ENCODE measurements at regions not wholly inside any gene's neighbourhood (a gene's known extent, or its start where the extent isn't known, plus 50 kb on each side); places are given as distances from the start of the nearest gene placed in this dataset.

DNA sequence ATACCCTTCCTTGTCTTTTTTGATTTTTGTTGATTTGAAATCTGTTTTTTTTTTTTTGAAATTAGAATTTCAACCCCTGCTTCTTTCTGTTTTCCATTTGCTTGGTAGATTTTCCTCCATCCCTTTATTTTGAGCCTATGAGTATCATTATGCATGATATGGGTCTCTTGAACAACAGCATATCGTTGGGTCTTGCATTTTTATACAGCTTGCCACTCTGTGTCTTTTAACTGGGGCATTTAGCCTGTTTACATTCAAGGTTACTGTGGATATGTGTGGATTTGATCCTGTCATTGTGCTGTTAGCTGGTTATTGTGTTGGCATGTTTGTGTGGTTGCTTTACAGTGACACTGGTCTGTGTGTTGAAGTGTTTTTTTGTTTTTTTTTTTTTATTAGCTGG, 99.7 kb upstream of the P3H2 start:
- ChIA-PET POLR2A (ENCODE audit: unreplicated experiment) (no interaction called here), CTCF (interaction anchor here (0.7 kb wide), 1 partner anchor 116 kb away, joined by 5 read pairs; no protein-coding TSS in a partner anchor)
- DNase-seq: no peak
- no peak overlapping the region for H3K27ac ChIP-seq
- no peak for TF ChIP-seq EZH2 (IDR thresholded peaks at IDR 0.05; ENCODE audit: low read depth)
- no peak for TF ChIP-seq CTCF (conservative IDR thresholded peaks at IDR 0.05)
- H2AFZ ChIP-seq: no peak overlapping the region
- no peaks in the 10 kb centered on the region for H3F3A ChIP-seq (ENCODE audit: insufficient read depth, low read depth)
- peaks cover 7% of the 10 kb centered on the region for H3K4me1 ChIP-seq (replicated peaks; ENCODE audit: insufficient read depth)
- no peak overlapping the region for H3K4me3 ChIP-seq
- intact Hi-C loops (cut with micrococcal nuclease; ENCODE audit: unreplicated experiment): no loop called here
- no peaks in the 10 kb centered on the region for H3K27me3 ChIP-seq (ENCODE audit: insufficient read depth, low read depth)
- BruUV-seq (replicated peaks): no TSS peak
- peaks cover 32% of the 10 kb centered on the region for H3K9me3 ChIP-seq (ENCODE audit: insufficient read depth, low read depth)
- no peaks in the 10 kb centered on the region for H4K20me1 ChIP-seq (ENCODE audit: insufficient read depth)
- H3K4me2 ChIP-seq: no peak overlapping the region
- no peaks in the 10 kb centered on the region for H3K36me3 ChIP-seq (ENCODE audit: low read depth)
- no peaks in the 10 kb centered on the region for H3K9me2 ChIP-seq (ENCODE audit: insufficient read depth)
- H3K79me2 ChIP-seq (ENCODE audit: low read depth): no peaks in the 10 kb centered on the region

DNA sequence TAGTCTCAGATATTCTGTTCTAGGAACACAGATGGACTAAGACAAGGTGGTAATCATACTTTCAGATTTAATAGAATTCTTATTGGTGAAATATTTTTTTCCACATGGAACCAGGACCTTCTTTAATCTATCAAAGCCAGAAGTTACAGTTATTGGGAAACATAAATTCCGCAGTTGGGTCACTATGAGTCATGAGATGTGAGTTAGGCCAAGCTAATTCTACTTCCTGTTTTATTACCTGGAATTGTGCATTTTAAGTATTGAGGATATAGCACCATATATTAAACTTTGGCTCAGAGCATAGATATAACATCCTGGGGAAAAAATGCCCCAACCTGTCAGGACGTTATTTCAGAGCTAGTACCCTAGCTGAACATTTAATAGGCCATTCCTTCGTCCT, 96.4 kb upstream of the P3H2 start:
- Histone ChIP-seq H3K9me2 (ENCODE audit: insufficient read depth) (no peaks in the 10 kb centered on the region), H3K9me3 (ENCODE audit: insufficient read depth, low read depth) (peaks cover 49% of the 10 kb centered on the region), H3K79me2 (ENCODE audit: low read depth) (no peaks in the 10 kb centered on the region), H3K4me1 (replicated peaks; ENCODE audit: insufficient read depth) (peaks cover 7% of the 10 kb centered on the region), H3F3A (ENCODE audit: insufficient read depth, low read depth) (no peaks in the 10 kb centered on the region), H2AFZ (no peak overlapping the region), H3K27me3 (ENCODE audit: insufficient read depth, low read depth) (no peaks in the 10 kb centered on the region), H3K27ac (no peak overlapping the region), H3K4me2 (no peak overlapping the region), H4K20me1 (ENCODE audit: insufficient read depth) (no peaks in the 10 kb centered on the region), H3K36me3 (ENCODE audit: low read depth) (no peaks in the 10 kb centered on the region), H3K4me3 (no peak overlapping the region)
- DNase-seq: peak in 1 of 2 experiments; percentile 54
- intact Hi-C loops (cut with micrococcal nuclease; ENCODE audit: unreplicated experiment): no loop called here
- POLR2A ChIA-PET (ENCODE audit: unreplicated experiment): no interaction called here
- no peak for TF ChIP-seq CTCF (conservative IDR thresholded peaks at IDR 0.05)
- no peak for TF ChIP-seq EZH2 (IDR thresholded peaks at IDR 0.05; ENCODE audit: low read depth)
- BruUV-seq (replicated peaks): no TSS peak
- CTCF ChIA-PET: no interaction called here

DNA sequence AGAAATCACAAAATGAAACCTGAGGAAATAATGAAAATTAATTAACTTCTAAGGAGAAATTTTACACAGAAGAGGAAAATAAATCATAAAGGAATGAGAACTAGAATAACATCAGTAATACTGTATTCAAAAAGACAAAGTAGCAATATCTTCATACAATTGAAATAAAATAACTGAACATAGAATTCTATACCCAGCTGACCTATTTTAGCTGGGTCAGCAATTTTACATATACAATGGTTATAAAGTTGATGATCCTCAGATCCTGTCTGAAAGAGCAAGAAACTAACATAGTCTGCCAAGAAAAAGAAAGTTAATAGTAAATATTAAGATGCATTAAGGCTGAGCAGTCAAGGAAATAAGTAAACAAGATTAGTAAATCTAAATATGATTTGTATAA, 93.0 kb upstream of the P3H2 start:
- no peak for TF ChIP-seq CTCF (conservative IDR thresholded peaks at IDR 0.05)
- no peak for TF ChIP-seq EZH2 (IDR thresholded peaks at IDR 0.05; ENCODE audit: low read depth)
- Histone ChIP-seq H3K27me3 (ENCODE audit: insufficient read depth, low read depth) (no peaks in the 10 kb centered on the region), H3K4me3 (no peak overlapping the region), H3F3A (ENCODE audit: insufficient read depth, low read depth) (no peaks in the 10 kb centered on the region), H3K79me2 (ENCODE audit: low read depth) (no peaks in the 10 kb centered on the region), H4K20me1 (ENCODE audit: insufficient read depth) (no peaks in the 10 kb centered on the region), H3K36me3 (ENCODE audit: low read depth) (no peaks in the 10 kb centered on the region), H2AFZ (no peak overlapping the region), H3K27ac (no peak overlapping the region), H3K4me2 (no peak overlapping the region), H3K4me1 (replicated peaks; ENCODE audit: insufficient read depth) (peaks cover 7% of the 10 kb centered on the region), H3K9me2 (ENCODE audit: insufficient read depth) (no peaks in the 10 kb centered on the region), H3K9me3 (ENCODE audit: insufficient read depth, low read depth) (peaks cover 36% of the 10 kb centered on the region)
- ChIA-PET POLR2A (ENCODE audit: unreplicated experiment) (interaction anchor here (0.7 kb wide), 1 partner anchor 88 kb away, joined by 4 read pairs; no protein-coding TSS in a partner anchor), CTCF (interaction anchor here (0.6 kb wide), 1 partner anchor 150 kb away, joined by 4 read pairs; no protein-coding TSS in a partner anchor)
- intact Hi-C loops (cut with micrococcal nuclease; ENCODE audit: unreplicated experiment): no loop called here
- no peak for DNase-seq
- no TSS peak for BruUV-seq (replicated peaks)

Data from PC-9 (cell line).